ENCODE measurements at regions not wholly inside any gene's neighbourhood (a gene's known extent, or its start where the extent isn't known, plus 50 kb on each side); places are given as distances from the start of the nearest gene placed in this dataset.

DNA sequence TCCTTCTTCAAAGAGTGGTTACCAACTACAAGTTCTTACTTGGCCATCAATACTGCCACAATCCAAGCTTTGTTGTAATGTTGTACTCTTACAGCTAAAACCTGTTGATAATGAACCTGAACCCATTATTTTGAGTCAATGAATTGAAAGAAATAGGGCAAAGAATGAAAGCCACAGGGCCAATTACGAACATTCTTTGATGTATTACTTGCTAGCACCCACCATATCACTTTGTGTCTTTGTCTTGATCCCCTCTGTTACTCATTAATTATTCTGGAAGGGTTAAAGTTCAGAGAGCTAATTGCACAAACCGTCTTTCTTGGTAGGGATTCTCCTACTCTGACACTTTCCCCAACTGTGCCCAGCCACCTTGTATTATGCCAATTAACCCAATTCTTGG, 53.2 kb upstream of the TFEC start:
- TF ChIP-seq, protein P1, sequence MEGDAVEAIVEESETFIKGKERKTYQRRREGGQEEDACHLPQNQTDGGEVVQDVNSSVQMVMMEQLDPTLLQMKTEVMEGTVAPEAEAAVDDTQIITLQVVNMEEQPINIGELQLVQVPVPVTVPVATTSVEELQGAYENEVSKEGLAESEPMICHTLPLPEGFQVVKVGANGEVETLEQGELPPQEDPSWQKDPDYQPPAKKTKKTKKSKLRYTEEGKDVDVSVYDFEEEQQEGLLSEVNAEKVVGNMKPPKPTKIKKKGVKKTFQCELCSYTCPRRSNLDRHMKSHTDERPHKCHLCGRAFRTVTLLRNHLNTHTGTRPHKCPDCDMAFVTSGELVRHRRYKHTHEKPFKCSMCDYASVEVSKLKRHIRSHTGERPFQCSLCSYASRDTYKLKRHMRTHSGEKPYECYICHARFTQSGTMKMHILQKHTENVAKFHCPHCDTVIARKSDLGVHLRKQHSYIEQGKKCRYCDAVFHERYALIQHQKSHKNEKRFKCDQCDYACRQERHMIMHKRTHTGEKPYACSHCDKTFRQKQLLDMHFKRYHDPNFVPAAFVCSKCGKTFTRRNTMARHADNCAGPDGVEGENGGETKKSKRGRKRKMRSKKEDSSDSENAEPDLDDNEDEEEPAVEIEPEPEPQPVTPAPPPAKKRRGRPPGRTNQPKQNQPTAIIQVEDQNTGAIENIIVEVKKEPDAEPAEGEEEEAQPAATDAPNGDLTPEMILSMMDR (IDR thresholded peaks at IDR 0.05; ENCODE audit: low read depth, low read length), result no peak
- no peak for DNase-seq (ENCODE audit: low read depth, low spot score)
- in situ Hi-C loops (cut with HindIII; ENCODE audit: low sequenced_read_pairs), result no loop called here
- no peak overlapping the region for H3K4me3 ChIP-seq (ENCODE audit: low read depth, low read length)

- no peak for DNase-seq (ENCODE audit: low read depth, low spot score)
- no peak overlapping the region for H3K4me3 ChIP-seq (ENCODE audit: low read depth, low read length)
- in situ Hi-C loops (cut with HindIII; ENCODE audit: low sequenced_read_pairs), result no loop called here
- TF ChIP-seq, protein P1 (IDR thresholded peaks at IDR 0.05; ENCODE audit: low read depth, low read length), result no peak
Measured at GRCh38 chr7:116086547-116087045, 56.0 kb upstream of the TFEC start.

GRCh38 chr7:116087291-116087690, 56.7 kb upstream of the TFEC start:
- no peak overlapping the region for H3K4me3 ChIP-seq (ENCODE audit: low read depth, low read length)
- TF ChIP-seq, protein P1 (IDR thresholded peaks at IDR 0.05; ENCODE audit: low read depth, low read length), result no peak
- in situ Hi-C loops (cut with HindIII; ENCODE audit: low sequenced_read_pairs), result no loop called here
- DNase-seq (ENCODE audit: low read depth, low spot score), result no peak

DNA sequence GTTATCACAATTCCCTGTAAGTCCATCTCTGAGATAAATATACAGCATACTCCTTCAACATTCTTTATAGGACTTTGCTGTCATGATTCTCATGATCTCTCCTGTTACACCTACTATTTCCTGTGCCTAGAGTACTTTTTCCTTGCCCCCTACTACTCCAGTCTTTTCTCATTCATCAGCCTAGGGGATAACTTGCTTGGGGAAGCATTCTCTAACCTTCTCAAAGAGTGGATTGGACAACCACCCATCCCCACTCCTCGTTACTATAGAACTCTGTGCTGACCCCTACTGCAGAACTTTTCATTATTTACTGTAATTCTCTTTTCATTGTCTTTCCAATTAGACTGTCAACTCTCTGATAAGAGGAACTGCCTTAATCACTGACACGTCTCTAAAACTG, 57.4 kb upstream of the TFEC start:
- H3K4me3 ChIP-seq (ENCODE audit: low read depth, low read length), result no peak overlapping the region
- no peak for DNase-seq (ENCODE audit: low read depth, low spot score)
- in situ Hi-C loops (cut with HindIII; ENCODE audit: low sequenced_read_pairs), result no loop called here
- TF ChIP-seq, protein P1 (IDR thresholded peaks at IDR 0.05; ENCODE audit: low read depth, low read length), result no peak

GRCh38 chr7:116089293-116089692, 58.7 kb upstream of the TFEC start:
- in situ Hi-C loops (cut with HindIII; ENCODE audit: low sequenced_read_pairs), result no loop called here
- TF ChIP-seq, protein P1 (IDR thresholded peaks at IDR 0.05; ENCODE audit: low read depth, low read length), result no peak
- DNase-seq (ENCODE audit: low read depth, low spot score), result no peak
- H3K4me3 ChIP-seq (ENCODE audit: low read depth, low read length), result no peak overlapping the region

- in situ Hi-C loops (cut with HindIII; ENCODE audit: low sequenced_read_pairs), result no loop called here
- no peak for DNase-seq (ENCODE audit: low read depth, low spot score)
- TF ChIP-seq, protein P1 (IDR thresholded peaks at IDR 0.05; ENCODE audit: low read depth, low read length), result no peak
- H3K4me3 ChIP-seq (ENCODE audit: low read depth, low read length), result no peak overlapping the region
Measured at GRCh38 chr7:116093516-116094301, 63.1 kb upstream of the TFEC start.
